MM.1S (cell line): ENCODE measurements at regions not wholly inside any gene's neighbourhood (a gene's known extent, or its start where the extent isn't known, plus 50 kb on each side); places are given as distances from the start of the nearest gene placed in this dataset.

Source experiments
- EZH2 ChIP-seq: fragments of 300-600 bp; sonication (generic); optimal IDR thresholded peaks from 2 replicates; pipeline ENCODE3; 2017; ENCODE audit warnings: low read depth, mild to moderate bottlenecking, antibody characterized with exemption, low read length, mixed read lengths
- TF ChIP-seq, protein P1 (sequence below): fragments of 300-600 bp; sonication (generic); IDR thresholded peaks from 2 replicates; pipeline ENCODE4 v1.5.1; 2016; ENCODE audit warnings: antibody characterized with exemption, low read length, mixed read lengths

DNA sequence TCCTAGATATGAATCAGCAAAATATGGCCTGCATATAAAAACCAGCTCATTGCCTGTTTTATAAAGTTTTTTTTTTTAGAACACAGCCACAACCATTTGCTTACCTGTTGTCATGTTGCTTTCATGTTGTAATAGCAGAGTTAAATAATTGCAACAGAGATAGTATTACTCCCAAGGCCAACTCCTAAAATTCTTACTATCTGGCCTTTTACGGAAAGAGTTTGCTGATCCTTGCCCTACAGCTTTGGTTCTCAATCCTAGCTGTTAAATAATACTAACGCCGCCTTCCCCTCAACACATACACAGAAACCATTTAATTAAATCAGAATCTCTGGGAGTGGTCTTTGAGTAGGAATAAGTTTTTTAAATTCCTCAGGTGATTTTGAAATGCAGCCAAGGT, 231.3 kb upstream of the TET2 start:
- no peak for TF ChIP-seq EZH2
- TF ChIP-seq, protein P1, sequence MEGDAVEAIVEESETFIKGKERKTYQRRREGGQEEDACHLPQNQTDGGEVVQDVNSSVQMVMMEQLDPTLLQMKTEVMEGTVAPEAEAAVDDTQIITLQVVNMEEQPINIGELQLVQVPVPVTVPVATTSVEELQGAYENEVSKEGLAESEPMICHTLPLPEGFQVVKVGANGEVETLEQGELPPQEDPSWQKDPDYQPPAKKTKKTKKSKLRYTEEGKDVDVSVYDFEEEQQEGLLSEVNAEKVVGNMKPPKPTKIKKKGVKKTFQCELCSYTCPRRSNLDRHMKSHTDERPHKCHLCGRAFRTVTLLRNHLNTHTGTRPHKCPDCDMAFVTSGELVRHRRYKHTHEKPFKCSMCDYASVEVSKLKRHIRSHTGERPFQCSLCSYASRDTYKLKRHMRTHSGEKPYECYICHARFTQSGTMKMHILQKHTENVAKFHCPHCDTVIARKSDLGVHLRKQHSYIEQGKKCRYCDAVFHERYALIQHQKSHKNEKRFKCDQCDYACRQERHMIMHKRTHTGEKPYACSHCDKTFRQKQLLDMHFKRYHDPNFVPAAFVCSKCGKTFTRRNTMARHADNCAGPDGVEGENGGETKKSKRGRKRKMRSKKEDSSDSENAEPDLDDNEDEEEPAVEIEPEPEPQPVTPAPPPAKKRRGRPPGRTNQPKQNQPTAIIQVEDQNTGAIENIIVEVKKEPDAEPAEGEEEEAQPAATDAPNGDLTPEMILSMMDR, result no peak
